ENCODE measurements at regions not wholly inside any gene's neighbourhood (a gene's known extent, or its start where the extent isn't known, plus 50 kb on each side); places are given as distances from the start of the nearest gene placed in this dataset.

GRCh38 chr6:73898599-73898998 lies 202.6 kb downstream of the CD109 start:
- Histone ChIP-seq H2AFZ (ENCODE audit: low read length) (no peak overlapping the region), H3K27ac (ENCODE audit: low read depth, low read length) (no peak overlapping the region), H3K4me1 (ENCODE audit: insufficient read depth, low read length) (no peaks in the 10 kb centered on the region), H3K4me2 (ENCODE audit: insufficient read depth, low read length) (no peak overlapping the region), H4K20me1 (ENCODE audit: insufficient read depth, low read length) (no peaks in the 10 kb centered on the region), H3K79me2 (ENCODE audit: insufficient read depth, low read length) (no peaks in the 10 kb centered on the region), H3K9me3 (ENCODE audit: low read depth, low read length) (peaks cover 6% of the 10 kb centered on the region), H3K27me3 (ENCODE audit: insufficient read depth, low read length) (no peaks in the 10 kb centered on the region), H3K4me3 (ENCODE audit: insufficient read depth, low read length) (no peak overlapping the region), H3K36me3 (ENCODE audit: insufficient read depth, low read length) (no peaks in the 10 kb centered on the region)
- TF ChIP-seq CTCF (IDR thresholded peaks at IDR 0.05; ENCODE audit: extremely low read depth, low read depth, low read length): no peak
- DNase-seq (ENCODE audit: insufficient read length, low spot score, missing footprints): no peak

GRCh38 chr6:73893696-73894095 lies 197.7 kb downstream of the CD109 start:
- no peaks in the 10 kb centered on the region for H3K79me2 ChIP-seq (ENCODE audit: insufficient read depth, low read length)
- H3K36me3 ChIP-seq (ENCODE audit: insufficient read depth, low read length): no peaks in the 10 kb centered on the region
- H3K27ac ChIP-seq (ENCODE audit: low read depth, low read length): no peak overlapping the region
- no peak for TF ChIP-seq CTCF (IDR thresholded peaks at IDR 0.05; ENCODE audit: extremely low read depth, low read depth, low read length)
- H3K27me3 ChIP-seq (ENCODE audit: insufficient read depth, low read length): no peaks in the 10 kb centered on the region
- H2AFZ ChIP-seq (ENCODE audit: low read length): no peak overlapping the region
- no peak for DNase-seq (ENCODE audit: insufficient read length, low spot score, missing footprints)
- no peaks in the 10 kb centered on the region for H3K9me3 ChIP-seq (ENCODE audit: low read depth, low read length)
- no peak overlapping the region for H3K4me2 ChIP-seq (ENCODE audit: insufficient read depth, low read length)
- H4K20me1 ChIP-seq (ENCODE audit: insufficient read depth, low read length): no peaks in the 10 kb centered on the region
- H3K4me1 ChIP-seq (ENCODE audit: insufficient read depth, low read length): no peaks in the 10 kb centered on the region
- no peak overlapping the region for H3K4me3 ChIP-seq (ENCODE audit: insufficient read depth, low read length)

- no peak for TF ChIP-seq CTCF (IDR thresholded peaks at IDR 0.05; ENCODE audit: extremely low read depth, low read depth, low read length)
- H3K4me3 ChIP-seq (ENCODE audit: insufficient read depth, low read length): no peak overlapping the region
- H3K4me1 ChIP-seq (ENCODE audit: insufficient read depth, low read length): no peaks in the 10 kb centered on the region
- no peaks in the 10 kb centered on the region for H3K9me3 ChIP-seq (ENCODE audit: low read depth, low read length)
- no peaks in the 10 kb centered on the region for H3K27me3 ChIP-seq (ENCODE audit: insufficient read depth, low read length)
- no peak overlapping the region for H3K4me2 ChIP-seq (ENCODE audit: insufficient read depth, low read length)
- no peaks in the 10 kb centered on the region for H3K79me2 ChIP-seq (ENCODE audit: insufficient read depth, low read length)
- no peak for DNase-seq (ENCODE audit: insufficient read length, low spot score, missing footprints)
- no peaks in the 10 kb centered on the region for H3K36me3 ChIP-seq (ENCODE audit: insufficient read depth, low read length)
- H2AFZ ChIP-seq (ENCODE audit: low read length): no peak overlapping the region
- no peaks in the 10 kb centered on the region for H4K20me1 ChIP-seq (ENCODE audit: insufficient read depth, low read length)
- H3K27ac ChIP-seq (ENCODE audit: low read depth, low read length): no peak overlapping the region
Observed at GRCh38 chr6:73888050-73888449, 192.0 kb downstream of the CD109 start.

GRCh38 chr6:73885393-73885792 lies 189.4 kb downstream of the CD109 start:
- Histone ChIP-seq H2AFZ (ENCODE audit: low read length) (no peak overlapping the region), H4K20me1 (ENCODE audit: insufficient read depth, low read length) (no peaks in the 10 kb centered on the region), H3K79me2 (ENCODE audit: insufficient read depth, low read length) (no peaks in the 10 kb centered on the region), H3K4me1 (ENCODE audit: insufficient read depth, low read length) (no peaks in the 10 kb centered on the region), H3K9me3 (ENCODE audit: low read depth, low read length) (no peaks in the 10 kb centered on the region), H3K4me3 (ENCODE audit: insufficient read depth, low read length) (no peak overlapping the region), H3K27ac (ENCODE audit: low read depth, low read length) (no peak overlapping the region), H3K27me3 (ENCODE audit: insufficient read depth, low read length) (no peaks in the 10 kb centered on the region), H3K36me3 (ENCODE audit: insufficient read depth, low read length) (no peaks in the 10 kb centered on the region), H3K4me2 (ENCODE audit: insufficient read depth, low read length) (no peak overlapping the region)
- TF ChIP-seq CTCF (IDR thresholded peaks at IDR 0.05; ENCODE audit: extremely low read depth, low read depth, low read length): no peak
- DNase-seq (ENCODE audit: insufficient read length, low spot score, missing footprints): no peak

Data from osteoblast (primary cell).